Brain microvascular endothelial cell (primary cell): ENCODE measurements at regions not wholly inside any gene's neighbourhood (a gene's known extent, or its start where the extent isn't known, plus 50 kb on each side); places are given as distances from the start of the nearest gene placed in this dataset.

Experiments used
- DNase-seq: peaks from one replicate; pipeline ENCODE4 v3.0.0-alpha.2; 2020
- H3K27ac ChIP-seq: fragments of 250-450 bp; sonication (Bioruptor Pico); 2 replicates; pipeline ENCODE4 v1.5.1; 2020; ENCODE audit warnings: mild to moderate bottlenecking, moderate library complexity
- H3K27me3 ChIP-seq: fragments of 250-450 bp; sonication (Bioruptor Pico); replicated peaks from 2 replicates; pipeline ENCODE4 v1.5.1; 2020; ENCODE audit warnings: mild to moderate bottlenecking
- H3K36me3 ChIP-seq: fragments of 250-450 bp; sonication (Bioruptor Pico); replicated peaks from 2 replicates; pipeline ENCODE4 v1.5.1; 2020; ENCODE audit warnings: mild to moderate bottlenecking
- H3K4me3 ChIP-seq: 2 replicates; pipeline ENCODE4 v1.5.1; 2011; ENCODE audit warnings: low read depth, mild to moderate bottlenecking, control low read depth, low read length, moderate library complexity
- in situ Hi-C: cut with HindIII; loops from 2 replicates; pipeline ENCODE4 v1.10.0; 2017; ENCODE audit warnings: low sequenced_read_pairs, low pct_ligation_motif_present
- TF ChIP-seq, protein P1 (sequence below): IDR thresholded peaks from 2 replicates; pipeline ENCODE4 v1.5.1; 2011; ENCODE audit warnings: low read depth, mild to moderate bottlenecking, moderate library complexity, low read length, control low read depth, inconsistent platforms; ENCODE audit errors: missing control alignments

DNA sequence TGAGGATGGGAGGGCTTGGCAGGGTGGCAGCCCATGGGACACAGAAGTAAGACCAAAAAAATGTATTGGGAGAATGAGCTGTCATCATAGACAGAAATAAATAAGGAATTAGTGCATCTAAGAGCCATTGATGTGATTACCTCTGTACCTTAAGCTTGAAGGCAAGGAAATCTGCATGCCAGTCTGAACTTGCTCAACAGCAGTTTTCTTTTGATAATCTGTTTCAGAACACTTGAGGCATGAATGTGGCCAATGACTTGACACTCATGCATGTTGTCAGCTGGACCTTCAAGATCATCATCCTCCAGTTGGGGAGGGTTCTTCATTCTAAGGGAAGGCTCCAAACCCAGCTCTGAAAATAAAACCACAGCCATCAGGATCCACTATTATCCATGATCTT is 148.5 kb downstream of the DCLK3 start:
- TF ChIP-seq, protein P1, sequence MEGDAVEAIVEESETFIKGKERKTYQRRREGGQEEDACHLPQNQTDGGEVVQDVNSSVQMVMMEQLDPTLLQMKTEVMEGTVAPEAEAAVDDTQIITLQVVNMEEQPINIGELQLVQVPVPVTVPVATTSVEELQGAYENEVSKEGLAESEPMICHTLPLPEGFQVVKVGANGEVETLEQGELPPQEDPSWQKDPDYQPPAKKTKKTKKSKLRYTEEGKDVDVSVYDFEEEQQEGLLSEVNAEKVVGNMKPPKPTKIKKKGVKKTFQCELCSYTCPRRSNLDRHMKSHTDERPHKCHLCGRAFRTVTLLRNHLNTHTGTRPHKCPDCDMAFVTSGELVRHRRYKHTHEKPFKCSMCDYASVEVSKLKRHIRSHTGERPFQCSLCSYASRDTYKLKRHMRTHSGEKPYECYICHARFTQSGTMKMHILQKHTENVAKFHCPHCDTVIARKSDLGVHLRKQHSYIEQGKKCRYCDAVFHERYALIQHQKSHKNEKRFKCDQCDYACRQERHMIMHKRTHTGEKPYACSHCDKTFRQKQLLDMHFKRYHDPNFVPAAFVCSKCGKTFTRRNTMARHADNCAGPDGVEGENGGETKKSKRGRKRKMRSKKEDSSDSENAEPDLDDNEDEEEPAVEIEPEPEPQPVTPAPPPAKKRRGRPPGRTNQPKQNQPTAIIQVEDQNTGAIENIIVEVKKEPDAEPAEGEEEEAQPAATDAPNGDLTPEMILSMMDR = no peak
- no peaks in the 10 kb centered on the region for H3K36me3 ChIP-seq
- no peak overlapping the region for H3K27ac ChIP-seq
- H3K4me3 ChIP-seq = no peak overlapping the region
- no peaks in the 10 kb centered on the region for H3K27me3 ChIP-seq
- DNase-seq = no peak
- in situ Hi-C loops = no loop called here

DNA sequence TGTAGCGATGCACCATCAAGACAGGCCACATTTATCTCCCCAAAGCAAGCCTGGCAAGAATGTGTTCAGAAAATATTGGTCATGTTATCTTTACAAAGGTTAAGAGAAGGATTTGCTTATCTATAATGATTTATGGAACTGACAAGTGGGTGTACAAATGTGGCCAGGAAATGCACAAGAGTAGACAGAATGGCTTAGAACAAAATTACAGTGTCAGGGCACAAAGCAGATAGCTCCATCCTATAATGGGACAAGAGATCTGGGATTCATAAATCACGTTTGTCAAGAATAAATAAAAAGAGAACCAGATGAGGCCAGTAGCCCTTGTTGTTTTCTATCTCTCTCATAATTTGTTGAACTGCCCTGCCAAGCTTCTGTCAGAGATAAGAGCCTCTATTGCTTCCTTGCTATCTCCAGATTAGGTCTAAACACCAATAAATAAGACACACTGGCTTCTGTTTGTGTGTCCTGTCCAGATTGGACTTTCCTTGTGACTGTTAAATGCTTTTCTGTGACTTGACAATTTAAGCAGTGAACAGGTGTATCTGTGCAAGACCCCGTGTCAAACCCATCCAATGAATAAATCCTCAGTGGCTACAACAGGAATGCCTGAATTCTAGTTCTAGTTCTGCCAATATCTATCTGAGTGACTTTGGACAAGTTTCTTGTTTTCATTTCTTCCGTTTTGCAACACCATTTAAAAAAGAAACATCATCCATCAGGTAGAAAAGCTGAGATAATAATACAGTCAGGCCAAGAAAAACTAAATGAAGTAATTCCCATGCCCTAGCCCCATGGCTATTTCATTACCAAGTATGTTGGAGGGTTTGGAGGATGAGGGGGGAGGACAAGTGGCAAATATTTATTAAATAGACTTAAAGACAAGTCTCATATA is 157.2 kb downstream of the DCLK3 start:
- TF ChIP-seq, protein P1 = no peak
- DNase-seq = no peak
- no peak overlapping the region for H3K4me3 ChIP-seq
- no peaks in the 10 kb centered on the region for H3K36me3 ChIP-seq
- no peak overlapping the region for H3K27ac ChIP-seq
- H3K27me3 ChIP-seq = no peaks in the 10 kb centered on the region
- in situ Hi-C loops = no loop called here

DNA sequence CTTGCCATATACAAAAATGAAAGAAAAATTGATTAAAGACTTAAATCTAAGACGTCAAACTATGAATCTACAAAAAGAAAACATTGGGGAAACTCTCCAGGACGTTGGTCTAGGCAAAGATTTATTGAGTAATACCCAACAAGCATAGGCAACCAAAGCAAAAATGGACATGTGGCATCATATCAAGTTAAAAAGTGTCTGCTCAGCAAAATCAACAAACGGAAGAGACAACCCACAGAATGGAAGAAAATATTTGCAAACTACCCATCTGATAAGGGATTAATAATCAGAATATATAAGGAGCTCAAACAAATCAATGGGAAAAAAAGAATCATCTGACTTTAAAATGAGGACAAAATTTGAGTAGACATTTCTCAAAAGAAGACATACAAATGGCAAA is 160.9 kb downstream of the DCLK3 start:
- Histone ChIP-seq H3K27ac (no peak overlapping the region), H3K27me3 (no peaks in the 10 kb centered on the region), H3K4me3 (no peak overlapping the region), H3K36me3 (no peaks in the 10 kb centered on the region)
- DNase-seq = no peak
- TF ChIP-seq, protein P1 = no peak
- in situ Hi-C loops = no loop called here

DNA sequence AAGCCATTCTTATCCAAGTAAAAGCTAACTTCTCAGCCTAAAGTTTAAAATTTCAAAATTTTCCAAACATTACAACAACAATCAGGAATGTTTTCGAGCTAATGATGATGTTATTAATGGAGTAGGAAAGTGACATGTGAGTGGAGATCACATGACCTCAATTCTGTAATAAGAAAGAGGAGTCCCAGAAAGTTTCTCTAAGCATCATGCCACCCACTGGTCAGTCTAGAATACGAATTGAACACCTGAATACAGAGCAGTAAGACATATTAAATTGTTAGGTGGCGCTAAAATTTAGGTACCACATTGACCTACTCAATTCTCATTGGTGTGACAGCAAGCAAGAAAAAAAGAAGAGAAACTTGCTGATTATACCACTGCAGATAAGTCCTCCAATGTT is 163.9 kb downstream of the DCLK3 start:
- TF ChIP-seq, protein P1 = no peak
- DNase-seq = no peak
- Histone ChIP-seq H3K36me3 (no peaks in the 10 kb centered on the region), H3K4me3 (no peak overlapping the region), H3K27me3 (no peaks in the 10 kb centered on the region), H3K27ac (no peak overlapping the region)
- in situ Hi-C loops = no loop called here
